ENCODE measurements at regions not wholly inside any gene's neighbourhood (a gene's known extent, or its start where the extent isn't known, plus 50 kb on each side); places are given as distances from the start of the nearest gene placed in this dataset.

- intact Hi-C loops (cut with micrococcal nuclease; ENCODE audit: unreplicated experiment) = no loop called here
These were observed 237.1 kb upstream of the PLD5 start for GRCh38 chr1:242761556-242761955.

DNA sequence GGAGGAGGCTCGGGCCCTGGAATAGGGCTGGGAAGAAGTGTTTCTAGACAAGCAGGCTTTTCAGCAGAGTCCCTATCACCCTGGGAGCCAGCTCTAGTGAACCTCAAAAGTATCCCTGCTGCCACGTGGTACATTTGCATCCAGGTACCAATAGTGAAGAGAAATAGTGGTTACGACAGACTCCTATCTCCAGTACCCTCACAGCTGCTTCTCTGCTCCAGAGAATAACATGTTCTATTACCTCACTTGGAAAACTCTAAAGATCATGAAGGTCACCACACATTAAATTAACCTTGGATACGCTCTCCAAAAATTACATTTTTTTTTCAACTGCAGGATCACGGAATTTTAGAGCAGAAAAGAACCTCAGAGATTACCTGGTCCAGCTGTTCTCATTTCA, 230.4 kb upstream of the PLD5 start:
- no peaks in the 10 kb centered on the region for H3K36me3 Mint-ChIP-seq (ENCODE audit: insufficient read depth, unreplicated experiment)
- CTCF ChIA-PET = no interaction called here
- intact Hi-C loops (cut with micrococcal nuclease; ENCODE audit: unreplicated experiment) = no loop called here
- H3K27me3 Mint-ChIP-seq (ENCODE audit: unreplicated experiment) = no peaks in the 10 kb centered on the region
- H3K9me3 Mint-ChIP-seq (ENCODE audit: low read depth, unreplicated experiment) = peaks cover 7% of the 10 kb centered on the region
- DNase-seq = no peak
- no peak for TF ChIP-seq CTCF (IDR thresholded peaks at IDR 0.05; ENCODE audit: unreplicated experiment)
- no TSS peak for BruUV-seq (replicated peaks)
- no peak overlapping the region for H3K27ac Mint-ChIP-seq (ENCODE audit: unreplicated experiment)
- no peak overlapping the region for H3K4me3 Mint-ChIP-seq (ENCODE audit: low read depth, unreplicated experiment)
- H3K4me1 Mint-ChIP-seq (ENCODE audit: low read depth, unreplicated experiment) = no peaks in the 10 kb centered on the region

More at GRCh38 chr1:242761556-242761955, 237.1 kb upstream of the PLD5 start:
- Mint-ChIP-seq H3K9me3 (ENCODE audit: low read depth, unreplicated experiment) (peaks cover 10% of the 10 kb centered on the region), H3K4me1 (ENCODE audit: low read depth, unreplicated experiment) (no peaks in the 10 kb centered on the region), H3K27me3 (ENCODE audit: unreplicated experiment) (no peaks in the 10 kb centered on the region), H3K27ac (ENCODE audit: unreplicated experiment) (no peak overlapping the region), H3K36me3 (ENCODE audit: insufficient read depth, unreplicated experiment) (no peaks in the 10 kb centered on the region), H3K4me3 (ENCODE audit: low read depth, unreplicated experiment) (no peak overlapping the region)
- TF ChIP-seq CTCF (IDR thresholded peaks at IDR 0.05; ENCODE audit: unreplicated experiment) = no peak
- CTCF ChIA-PET = no interaction called here
- DNase-seq = no peak
- BruUV-seq (replicated peaks) = no TSS peak

- peaks cover 7% of the 10 kb centered on the region for H3K9me3 Mint-ChIP-seq (ENCODE audit: low read depth, unreplicated experiment)
- intact Hi-C loops (cut with micrococcal nuclease; ENCODE audit: unreplicated experiment) = no loop called here
- TF ChIP-seq CTCF (IDR thresholded peaks at IDR 0.05; ENCODE audit: unreplicated experiment) = no peak
- H3K27ac Mint-ChIP-seq (ENCODE audit: unreplicated experiment) = no peak overlapping the region
- H3K27me3 Mint-ChIP-seq (ENCODE audit: unreplicated experiment) = no peaks in the 10 kb centered on the region
- H3K4me1 Mint-ChIP-seq (ENCODE audit: low read depth, unreplicated experiment) = no peaks in the 10 kb centered on the region
- CTCF ChIA-PET = interaction anchor here (0.5 kb wide), 1 partner anchor 20 kb away, joined by 3 read pairs; no protein-coding TSS in a partner anchor
- H3K36me3 Mint-ChIP-seq (ENCODE audit: insufficient read depth, unreplicated experiment) = no peaks in the 10 kb centered on the region
- no TSS peak for BruUV-seq (replicated peaks)
- H3K4me3 Mint-ChIP-seq (ENCODE audit: low read depth, unreplicated experiment) = no peak overlapping the region
- no peak for DNase-seq
These were observed 229.6 kb upstream of the PLD5 start for GRCh38 chr1:242754125-242754524.

- no TSS peak for BruUV-seq (replicated peaks)
- CTCF ChIA-PET = no interaction called here
- Mint-ChIP-seq H3K4me1 (ENCODE audit: low read depth, unreplicated experiment) (peaks cover 7% of the 10 kb centered on the region), H3K4me3 (ENCODE audit: low read depth, unreplicated experiment) (no peak overlapping the region), H3K36me3 (ENCODE audit: insufficient read depth, unreplicated experiment) (no peaks in the 10 kb centered on the region), H3K9me3 (ENCODE audit: low read depth, unreplicated experiment) (peaks cover 8% of the 10 kb centered on the region), H3K27ac (ENCODE audit: unreplicated experiment) (no peak overlapping the region), H3K27me3 (ENCODE audit: unreplicated experiment) (no peaks in the 10 kb centered on the region)
- intact Hi-C loops (cut with micrococcal nuclease; ENCODE audit: unreplicated experiment) = no loop called here
- no peak for DNase-seq
- TF ChIP-seq CTCF (IDR thresholded peaks at IDR 0.05; ENCODE audit: unreplicated experiment) = no peak
These were observed 222.7 kb upstream of the PLD5 start for GRCh38 chr1:242747233-242747632.
